ENCODE measurements at regions not wholly inside any gene's neighbourhood (a gene's known extent, or its start where the extent isn't known, plus 50 kb on each side); places are given as distances from the start of the nearest gene placed in this dataset.

DNA sequence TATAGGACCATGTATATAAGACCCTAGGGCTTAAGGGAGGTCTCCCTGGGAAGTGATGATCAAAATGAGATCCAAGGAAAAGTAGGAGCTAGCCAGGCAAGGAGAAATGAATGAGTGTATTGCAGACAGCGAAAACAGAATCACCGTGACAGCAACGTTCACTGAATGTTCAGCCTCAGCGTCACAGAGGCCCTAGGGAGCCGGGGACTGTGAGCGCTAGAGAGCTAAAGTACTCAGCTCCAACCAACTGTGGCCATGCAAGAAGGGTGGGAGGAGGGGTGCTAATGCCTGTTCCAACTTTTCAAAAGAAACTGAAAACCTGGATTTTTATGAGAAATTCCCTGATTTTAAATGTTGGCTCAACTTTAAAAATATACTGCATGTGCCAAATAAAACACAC, 105.5 kb upstream of the CCND2 start:
- no peak for TF ChIP-seq CTCF (conservative IDR thresholded peaks at IDR 0.05 in 1 of 2, IDR thresholded peaks at IDR 0.05 in 1 of 2; ENCODE audit: extremely low read depth in 1 of 2, insufficient read depth in 1 of 2, low read depth in 1 of 2, low read length in 2 of 2)
- TF ChIP-seq EZH2 (IDR thresholded peaks at IDR 0.05; ENCODE audit: borderline replicate concordance, low read length), result no peak
